GM12864 (cell line): ENCODE measurements at regions not wholly inside any gene's neighbourhood (a gene's known extent, or its start where the extent isn't known, plus 50 kb on each side); places are given as distances from the start of the nearest gene placed in this dataset.

Experiments used
- DNase-seq: peaks from one replicate; pipeline ENCODE4 v3.0.0-alpha.2; 2011; ENCODE audit warnings: low read depth
- H3K4me3 ChIP-seq: 2 replicates; pipeline ENCODE4 v1.5.1; 2011; ENCODE audit warnings: mild to moderate bottlenecking, low read depth, low read length, control low read depth
- CTCF ChIP-seq: IDR thresholded peaks from 2 replicates; pipeline ENCODE4 v1.5.1; 2011; ENCODE audit warnings: low read depth, mild to moderate bottlenecking, moderate library complexity, low read length, control low read depth, inconsistent platforms; ENCODE audit errors: missing control alignments

GRCh38 chr5:109924237-109925107 lies 234.7 kb downstream of the MAN2A1 start:
- TF ChIP-seq CTCF, result no peak
- H3K4me3 ChIP-seq, result no peak overlapping the region
- DNase-seq, result no peak

GRCh38 chr5:109927639-109928038 lies 237.9 kb downstream of the MAN2A1 start:
- no peak for TF ChIP-seq CTCF
- no peak for DNase-seq
- H3K4me3 ChIP-seq, result no peak overlapping the region

- TF ChIP-seq CTCF, result no peak
- no peak overlapping the region for H3K4me3 ChIP-seq
- DNase-seq, result no peak
Observed at GRCh38 chr5:109928046-109928445, 238.3 kb downstream of the MAN2A1 start.

GRCh38 chr5:109928811-109929210 lies 239.1 kb downstream of the MAN2A1 start:
- no peak overlapping the region for H3K4me3 ChIP-seq
- no peak for DNase-seq
- no peak for TF ChIP-seq CTCF

GRCh38 chr5:109929376-109929775 lies 239.6 kb downstream of the MAN2A1 start:
- TF ChIP-seq CTCF, result no peak
- H3K4me3 ChIP-seq, result no peak overlapping the region
- DNase-seq, result no peak

GRCh38 chr5:109929911-109930310 lies 240.2 kb downstream of the MAN2A1 start:
- H3K4me3 ChIP-seq, result no peak overlapping the region
- DNase-seq, result no peak
- no peak for TF ChIP-seq CTCF
